ENCODE measurements at regions not wholly inside any gene's neighbourhood (a gene's known extent, or its start where the extent isn't known, plus 50 kb on each side); places are given as distances from the start of the nearest gene placed in this dataset.

GRCh38 chr15:29401644-29402043 is 132.0 kb upstream of the NSMCE3 start:
- DNase-seq (ENCODE audit: extremely low spot score) = no peak
- POLR2A ChIA-PET = no interaction called here
- CTCF ChIA-PET = no interaction called here
- TF ChIP-seq CTCF (IDR thresholded peaks at IDR 0.05; ENCODE audit: control extremely low read depth, extremely low read depth, low read depth, missing control alignments) = no peak

GRCh38 chr15:29400701-29401100 is 131.1 kb upstream of the NSMCE3 start:
- DNase-seq (ENCODE audit: extremely low spot score) = no peak
- ChIA-PET CTCF (no interaction called here), POLR2A (no interaction called here)
- no peak for TF ChIP-seq CTCF (IDR thresholded peaks at IDR 0.05; ENCODE audit: control extremely low read depth, extremely low read depth, low read depth, missing control alignments)

- ChIA-PET POLR2A (interaction anchor here (0.6 kb wide), 1 partner anchor 74 kb away, joined by 4 read pairs; no protein-coding TSS in a partner anchor), CTCF (no interaction called here)
- TF ChIP-seq CTCF (IDR thresholded peaks at IDR 0.05; ENCODE audit: control extremely low read depth, extremely low read depth, low read depth, missing control alignments) = no peak
- no peak for DNase-seq (ENCODE audit: extremely low spot score)
These were observed 129.3 kb upstream of the NSMCE3 start for GRCh38 chr15:29398907-29399306.

GRCh38 chr15:29396176-29396811 is 126.7 kb upstream of the NSMCE3 start:
- no peak for DNase-seq (ENCODE audit: extremely low spot score)
- CTCF ChIA-PET = no interaction called here
- POLR2A ChIA-PET = no interaction called here
- no peak for TF ChIP-seq CTCF (IDR thresholded peaks at IDR 0.05; ENCODE audit: control extremely low read depth, extremely low read depth, low read depth, missing control alignments)

- TF ChIP-seq CTCF (IDR thresholded peaks at IDR 0.05; ENCODE audit: control extremely low read depth, extremely low read depth, low read depth, missing control alignments) = no peak
- ChIA-PET CTCF (no interaction called here), POLR2A (no interaction called here)
- no peak for DNase-seq (ENCODE audit: extremely low spot score)
These were observed 123.8 kb upstream of the NSMCE3 start for GRCh38 chr15:29393443-29393842.

- CTCF ChIA-PET = interaction anchor here (1.2 kb wide), 1 partner anchor 13 kb away, joined by 3 read pairs; no protein-coding TSS in a partner anchor
- POLR2A ChIA-PET = no interaction called here
- DNase-seq (ENCODE audit: extremely low spot score) = no peak
- TF ChIP-seq CTCF (IDR thresholded peaks at IDR 0.05; ENCODE audit: control extremely low read depth, extremely low read depth, low read depth, missing control alignments) = no peak
These were observed 122.7 kb upstream of the NSMCE3 start for GRCh38 chr15:29392358-29392757.

Measured in GM10248 (cell line).